Right lobe of liver (tissue), 6 donors: ENCODE measurements at regions not wholly inside any gene's neighbourhood (a gene's known extent, or its start where the extent isn't known, plus 50 kb on each side); places are given as distances from the start of the nearest gene placed in this dataset.

Experiments
- ATAC-seq, 4 donors: fragments of 200-7000 bp; cut with Tn5 transposase; one replicate each; pipeline ENCODE4 v1.9.1; 2020; ENCODE audit warnings: mild to moderate bottlenecking in 4 of 4, moderate library complexity in 4 of 4
- DNase-seq, 3 donors: peaks; one replicate each; pipeline ENCODE4 v3.0.0-alpha.2; 2020
- H3K27ac ChIP-seq, 3 donors: fragments of 200-600 bp; one replicate each; pipeline ENCODE4 v1.8.0; 2022
- H3K27me3 ChIP-seq, 2 donors: fragments of 200-600 bp; one replicate each; pipeline ENCODE4 v1.8.0; 2022
- H3K36me3 ChIP-seq, 4 donors: fragments of 200-600 bp; sonication (generic) in 1 of 4; one replicate each; pipeline versions ENCODE4 v1.5.1 to v1.8.0; 2017 to 2022; ENCODE audit warnings: control low read depth in 1 of 4
- H3K4me1 ChIP-seq, 4 donors: fragments of 200-600 bp; sonication (generic) in 1 of 4; one replicate each; pipeline versions ENCODE4 v1.5.1 to v1.8.0; 2017 to 2022; ENCODE audit warnings: control low read depth in 1 of 4
- H3K4me3 ChIP-seq, 3 donors: fragments of 200-600 bp; one replicate each; pipeline ENCODE4 v1.8.0; 2022
- H3K9me3 ChIP-seq, 4 donors: fragments of 200-600 bp; sonication (generic) in 1 of 4; one replicate each; pipeline versions ENCODE4 v1.5.1 to v1.8.0; 2017 to 2022; ENCODE audit warnings: control low read depth in 1 of 4
- POLR2A ChIP-seq: fragments of 450-650 bp; IDR thresholded peaks from one replicate; pipeline ENCODE4 v1.6.1; 2017; ENCODE audit warnings: antibody characterized with exemption, mild to moderate bottlenecking
- WGBS: methylation state at CpG from one replicate; pipeline ENCODE4 v1.1.6; 2018; ENCODE audit warnings: low coverage, low lambda C conversion rate; ENCODE audit not compliant: insufficient coverage; ENCODE audit errors: missing lambda C conversion rate; 5-methylcytosine and 5-hydroxymethylcytosine counted together
- intact Hi-C, 2 donors: fragments of 100-400 bp; cut with DNase I; formaldehyde crosslinking; loops; one replicate each; pipeline versions ENCODE4 v1.11.2 to v1.14.1; 2022
- TF ChIP-seq, protein P1 (sequence below), 4 donors: fragments of 200-600 bp in 3 of 4; fragments of 450-650 bp in 1 of 4; IDR thresholded peaks; one replicate each; pipeline versions ENCODE4 v1.5.1 to v1.8.0; 2016 to 2022; ENCODE audit warnings: antibody characterized with exemption in 4 of 4, mild to moderate bottlenecking in 2 of 4
- donor health status: DM: no; HTN: yes; CAD: no.
- donor health status: DM: no; HTN: no; CAD: no.
- donor health status: DM: no; HTN: no; CAD: no.
- donor health status: DM: no; HTN: yes; CAD: no.
- donor health status: DM: no; HTN: yes; CAD: no.

DNA sequence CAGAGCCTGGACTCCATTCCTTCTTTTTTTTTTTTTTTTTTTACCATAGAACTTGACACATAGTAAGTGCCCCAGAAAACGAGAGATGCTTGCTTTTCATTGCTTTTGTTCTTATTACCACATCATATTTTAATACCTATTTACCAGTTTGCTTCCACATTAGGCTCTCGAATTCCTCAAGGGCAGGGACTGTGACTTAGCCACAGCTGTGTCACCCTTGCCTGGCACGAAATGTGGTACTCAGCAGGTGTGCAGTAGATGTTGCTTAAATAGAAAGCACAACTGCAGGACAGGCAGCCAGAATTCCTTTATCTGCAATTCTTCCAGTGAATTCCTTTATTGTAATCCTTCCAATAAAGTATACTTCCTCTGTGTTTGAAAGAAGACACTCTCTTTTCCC is 393.0 kb downstream of the HAPSTR1 start:
- no peaks in the 10 kb centered on the region for H3K9me3 ChIP-seq
- H3K27me3 ChIP-seq = no peaks in the 10 kb centered on the region
- no peak for TF ChIP-seq POLR2A
- TF ChIP-seq, protein P1, sequence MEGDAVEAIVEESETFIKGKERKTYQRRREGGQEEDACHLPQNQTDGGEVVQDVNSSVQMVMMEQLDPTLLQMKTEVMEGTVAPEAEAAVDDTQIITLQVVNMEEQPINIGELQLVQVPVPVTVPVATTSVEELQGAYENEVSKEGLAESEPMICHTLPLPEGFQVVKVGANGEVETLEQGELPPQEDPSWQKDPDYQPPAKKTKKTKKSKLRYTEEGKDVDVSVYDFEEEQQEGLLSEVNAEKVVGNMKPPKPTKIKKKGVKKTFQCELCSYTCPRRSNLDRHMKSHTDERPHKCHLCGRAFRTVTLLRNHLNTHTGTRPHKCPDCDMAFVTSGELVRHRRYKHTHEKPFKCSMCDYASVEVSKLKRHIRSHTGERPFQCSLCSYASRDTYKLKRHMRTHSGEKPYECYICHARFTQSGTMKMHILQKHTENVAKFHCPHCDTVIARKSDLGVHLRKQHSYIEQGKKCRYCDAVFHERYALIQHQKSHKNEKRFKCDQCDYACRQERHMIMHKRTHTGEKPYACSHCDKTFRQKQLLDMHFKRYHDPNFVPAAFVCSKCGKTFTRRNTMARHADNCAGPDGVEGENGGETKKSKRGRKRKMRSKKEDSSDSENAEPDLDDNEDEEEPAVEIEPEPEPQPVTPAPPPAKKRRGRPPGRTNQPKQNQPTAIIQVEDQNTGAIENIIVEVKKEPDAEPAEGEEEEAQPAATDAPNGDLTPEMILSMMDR (IDR thresholded peaks at IDR 0.05) = no peak
- WGBS = 58% methylated on average over 3 of the region's 3 CpGs
- H3K4me1 ChIP-seq = no peaks in the 10 kb centered on the region
- no peak for DNase-seq
- no peak overlapping the region for H3K4me3 ChIP-seq
- no peaks in the 10 kb centered on the region for H3K36me3 ChIP-seq
- intact Hi-C loops = no loop called here
- ATAC-seq = no peak
- no peak overlapping the region for H3K27ac ChIP-seq

DNA sequence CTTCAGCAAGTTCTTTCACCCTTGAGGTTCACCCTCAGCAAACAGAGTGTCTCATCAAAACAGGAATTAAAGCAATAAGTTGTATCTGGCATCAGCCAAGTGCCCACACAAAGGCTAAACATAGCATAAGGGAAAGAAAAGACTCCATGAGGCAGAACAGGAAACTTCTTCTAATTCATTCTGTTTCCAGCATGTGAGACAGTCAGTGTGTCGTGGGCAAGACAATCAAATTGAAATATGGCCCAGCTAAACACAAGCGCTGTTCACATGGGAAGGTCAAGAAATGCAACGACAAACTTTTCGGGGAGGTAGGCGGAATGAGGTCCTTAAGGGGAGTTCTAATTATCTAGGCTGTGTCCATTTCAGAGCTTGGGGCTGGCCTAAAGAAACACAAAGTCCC is 393.4 kb downstream of the HAPSTR1 start:
- no peak overlapping the region for H3K27ac ChIP-seq
- H3K27me3 ChIP-seq = no peaks in the 10 kb centered on the region
- no peak for ATAC-seq
- H3K36me3 ChIP-seq = no peaks in the 10 kb centered on the region
- intact Hi-C loops = no loop called here
- TF ChIP-seq, protein P1 (IDR thresholded peaks at IDR 0.05) = no peak
- no peak for TF ChIP-seq POLR2A
- WGBS = 51% methylated on average over 5 of the region's 5 CpGs
- no peak overlapping the region for H3K4me3 ChIP-seq
- no peaks in the 10 kb centered on the region for H3K4me1 ChIP-seq
- H3K9me3 ChIP-seq = no peaks in the 10 kb centered on the region
- DNase-seq = no peak

DNA sequence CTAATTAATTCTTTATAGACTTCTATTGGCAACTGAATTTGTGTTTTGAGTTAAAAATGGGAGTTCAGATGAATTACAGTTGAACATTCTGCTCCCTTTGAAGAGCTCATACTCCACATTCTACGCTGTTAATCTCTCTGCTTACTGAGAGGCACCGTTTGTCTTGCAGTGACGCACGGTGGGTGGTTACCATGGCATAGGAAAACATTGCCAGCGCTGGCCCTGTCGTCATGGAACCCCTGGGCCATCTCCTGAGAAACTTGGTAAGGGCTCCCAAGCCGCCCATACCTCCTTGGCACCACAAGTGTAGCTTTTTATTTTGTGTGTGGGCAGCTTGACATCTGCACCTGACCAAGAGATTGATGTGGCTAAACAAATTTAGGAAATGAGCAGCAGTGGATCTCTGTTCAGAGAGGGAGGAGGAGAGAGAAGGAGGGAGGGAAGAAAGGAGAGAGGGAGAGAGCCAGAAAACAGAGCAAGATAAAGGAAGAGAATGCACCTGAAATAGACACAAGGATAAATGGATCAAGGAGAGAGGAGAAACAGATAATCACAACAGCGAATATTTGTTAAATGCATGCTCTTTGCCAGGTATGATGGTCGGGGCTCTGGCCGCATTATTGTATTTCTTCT is 398.5 kb downstream of the HAPSTR1 start:
- DNase-seq (no peak), ATAC-seq (no peak)
- no peaks in the 10 kb centered on the region for H3K27me3 ChIP-seq
- H3K4me3 ChIP-seq = no peak overlapping the region
- WGBS = 68% methylated on average over 6 of the region's 10 CpGs
- intact Hi-C loops = no loop called here
- no peaks in the 10 kb centered on the region for H3K4me1 ChIP-seq
- H3K27ac ChIP-seq = no peak overlapping the region
- TF ChIP-seq, protein P1 (IDR thresholded peaks at IDR 0.05) = no peak
- no peak for TF ChIP-seq POLR2A
- H3K36me3 ChIP-seq = no peaks in the 10 kb centered on the region
- no peaks in the 10 kb centered on the region for H3K9me3 ChIP-seq

DNA sequence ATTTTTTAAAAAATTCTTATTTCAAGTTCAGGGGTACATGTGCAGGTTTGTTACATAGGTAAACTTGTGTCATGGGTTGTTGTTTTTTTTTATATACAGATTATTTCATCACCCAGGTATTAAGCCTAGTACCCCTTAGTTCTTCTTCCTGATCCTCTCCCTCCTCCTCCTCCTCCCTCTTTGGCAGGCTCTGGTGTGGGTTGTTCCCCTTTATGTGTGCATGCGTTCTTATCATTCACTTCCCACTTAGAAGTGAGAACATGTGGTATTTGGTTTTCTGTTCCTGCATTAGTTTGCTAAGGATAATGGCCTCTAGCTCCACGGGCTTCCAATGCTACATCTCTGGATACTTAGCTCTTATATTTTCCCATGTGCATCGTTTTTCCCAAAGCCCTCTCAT is 404.4 kb downstream of the HAPSTR1 start:
- no peaks in the 10 kb centered on the region for H3K27me3 ChIP-seq
- no peak overlapping the region for H3K4me3 ChIP-seq
- 55% methylated on average over 3 of the region's 3 CpGs for WGBS
- TF ChIP-seq, protein P1 (IDR thresholded peaks at IDR 0.05) = no peak
- no peak for TF ChIP-seq POLR2A
- intact Hi-C loops = no loop called here
- H3K4me1 ChIP-seq = no peaks in the 10 kb centered on the region
- DNase-seq (no peak), ATAC-seq (no peak)
- no peak overlapping the region for H3K27ac ChIP-seq
- H3K9me3 ChIP-seq = no peaks in the 10 kb centered on the region
- no peaks in the 10 kb centered on the region for H3K36me3 ChIP-seq

DNA sequence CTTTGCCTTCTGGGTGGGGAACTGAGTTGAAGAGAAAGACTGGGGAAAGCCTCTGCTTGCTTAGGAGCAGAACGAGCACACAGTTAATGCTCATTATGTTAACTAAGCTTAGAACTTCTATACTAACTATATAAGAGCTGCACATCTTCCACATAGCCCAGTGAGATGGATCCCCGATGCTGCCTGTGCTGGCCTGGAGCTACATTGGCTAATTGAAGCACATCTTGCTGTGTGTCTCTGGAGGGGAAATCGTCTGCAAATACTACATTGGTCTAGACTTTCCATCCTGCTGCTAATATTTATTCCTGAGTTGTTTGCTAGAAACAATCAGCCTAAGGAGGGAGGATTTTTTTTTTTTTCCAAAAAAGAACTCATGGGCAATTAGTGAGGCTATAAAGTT is 406.3 kb downstream of the HAPSTR1 start:
- TF ChIP-seq, protein P1 (IDR thresholded peaks at IDR 0.05) = no peak
- no peak for TF ChIP-seq POLR2A
- H3K27ac ChIP-seq = no peak overlapping the region
- H3K36me3 ChIP-seq = no peaks in the 10 kb centered on the region
- no peaks in the 10 kb centered on the region for H3K27me3 ChIP-seq
- H3K9me3 ChIP-seq = no peaks in the 10 kb centered on the region
- ATAC-seq (no peak), DNase-seq (no peak)
- no peak overlapping the region for H3K4me3 ChIP-seq
- no peaks in the 10 kb centered on the region for H3K4me1 ChIP-seq
- 83% methylated on average over 2 of the region's 3 CpGs for WGBS
- intact Hi-C loops = no loop called here
